Right lobe of liver (tissue), 6 donors: ENCODE measurements at regions not wholly inside any gene's neighbourhood (a gene's known extent, or its start where the extent isn't known, plus 50 kb on each side); places are given as distances from the start of the nearest gene placed in this dataset.
"Not testable (repeated sequence)": the region's sequence is repeated elsewhere in the genome, so short reads cannot be mapped to it uniquely, and the experiment has no call there.

Source experiments
- ATAC-seq, 4 donors: fragments of 200-7000 bp; cut with Tn5 transposase; one replicate each; pipeline ENCODE4 v1.9.1; 2020; ENCODE audit warnings: mild to moderate bottlenecking in 4 of 4, moderate library complexity in 4 of 4
- DNase-seq, 3 donors: peaks; one replicate each; pipeline ENCODE4 v3.0.0-alpha.2; 2020
- H3K27ac ChIP-seq, 3 donors: fragments of 200-600 bp; one replicate each; pipeline ENCODE4 v1.8.0; 2022
- H3K27me3 ChIP-seq, 2 donors: fragments of 200-600 bp; one replicate each; pipeline ENCODE4 v1.8.0; 2022
- H3K36me3 ChIP-seq, 4 donors: fragments of 200-600 bp; sonication (generic) in 1 of 4; one replicate each; pipeline versions ENCODE4 v1.5.1 to v1.8.0; 2017 to 2022; ENCODE audit warnings: control low read depth in 1 of 4
- H3K4me1 ChIP-seq, 4 donors: fragments of 200-600 bp; sonication (generic) in 1 of 4; one replicate each; pipeline versions ENCODE4 v1.5.1 to v1.8.0; 2017 to 2022; ENCODE audit warnings: control low read depth in 1 of 4
- H3K4me3 ChIP-seq, 3 donors: fragments of 200-600 bp; one replicate each; pipeline ENCODE4 v1.8.0; 2022
- H3K9me3 ChIP-seq, 4 donors: fragments of 200-600 bp; sonication (generic) in 1 of 4; one replicate each; pipeline versions ENCODE4 v1.5.1 to v1.8.0; 2017 to 2022; ENCODE audit warnings: control low read depth in 1 of 4
- CTCF ChIP-seq, 4 donors: fragments of 200-600 bp in 3 of 4; fragments of 450-650 bp in 1 of 4; IDR thresholded peaks; one replicate each; pipeline versions ENCODE4 v1.5.1 to v1.8.0; 2016 to 2022; ENCODE audit warnings: antibody characterized with exemption in 4 of 4, mild to moderate bottlenecking in 2 of 4
- POLR2A ChIP-seq: fragments of 450-650 bp; IDR thresholded peaks from one replicate; pipeline ENCODE4 v1.6.1; 2017; ENCODE audit warnings: antibody characterized with exemption, mild to moderate bottlenecking
- WGBS: methylation state at CpG from one replicate; pipeline ENCODE4 v1.1.6; 2018; ENCODE audit warnings: low coverage, low lambda C conversion rate; ENCODE audit not compliant: insufficient coverage; ENCODE audit errors: missing lambda C conversion rate; 5-methylcytosine and 5-hydroxymethylcytosine counted together
- intact Hi-C, 2 donors: fragments of 100-400 bp; cut with DNase I; formaldehyde crosslinking; loops; one replicate each; pipeline versions ENCODE4 v1.11.2 to v1.14.1; 2022
- donor health status: DM: no; HTN: yes; CAD: no.
- donor health status: DM: no; HTN: no; CAD: no.
- donor health status: DM: no; HTN: no; CAD: no.
- donor health status: DM: no; HTN: yes; CAD: no.
- donor health status: DM: no; HTN: yes; CAD: no.

- Histone ChIP-seq H3K9me3 (no peaks in the 10 kb centered on the region), H3K27ac (no peak overlapping the region), H3K4me3 (no peak overlapping the region), H3K27me3 (no peaks in the 10 kb centered on the region), H3K36me3 (no peaks in the 10 kb centered on the region), H3K4me1 (no peaks in the 10 kb centered on the region)
- no peak for DNase-seq
- WGBS, result 69% methylated on average over 7 of the region's 7 CpGs
- TF ChIP-seq POLR2A (no peak), CTCF (IDR thresholded peaks at IDR 0.05) (no peak)
- no peak for ATAC-seq
- intact Hi-C loops, result no loop called here
Measured at GRCh38 chrX:13377550-13377934, 57.7 kb upstream of the ATXN3L start.

GRCh38 chrX:13376857-13377549, 57.1 kb upstream of the ATXN3L start:
- TF ChIP-seq CTCF (IDR thresholded peaks at IDR 0.05) (no peak), POLR2A (no peak)
- intact Hi-C loops, result no loop called here
- Histone ChIP-seq H3K9me3 (no peaks in the 10 kb centered on the region), H3K27me3 (no peaks in the 10 kb centered on the region), H3K4me1 (no peaks in the 10 kb centered on the region), H3K36me3 (no peaks in the 10 kb centered on the region), H3K27ac (no peak overlapping the region), H3K4me3 (no peak overlapping the region)
- WGBS, result 55% methylated on average over 9 of the region's 9 CpGs
- ATAC-seq (peak in 3 of 4 donors; percentile 68 to 89 (median 76)), DNase-seq (no peak)

- DNase-seq, H3K4me3 ChIP-seq, H3K9me3 ChIP-seq, H3K36me3 ChIP-seq, H3K27ac ChIP-seq, ATAC-seq, H3K27me3 ChIP-seq, H3K4me1 ChIP-seq, intact Hi-C loops: not testable (repeated sequence)
- 75% methylated on average over 7 of the region's 8 CpGs for WGBS
Measured at GRCh38 chrX:13375596-13375995, 55.7 kb upstream of the ATXN3L start.

- Histone ChIP-seq H3K4me1 (no peaks in the 10 kb centered on the region), H3K9me3 (no peaks in the 10 kb centered on the region), H3K27me3 (no peaks in the 10 kb centered on the region), H3K27ac (no peak overlapping the region), H3K4me3 (no peak overlapping the region), H3K36me3 (no peaks in the 10 kb centered on the region)
- WGBS, result 36% methylated on average over 2 of the region's 2 CpGs
- intact Hi-C loops, result no loop called here
- DNase-seq (no peak), ATAC-seq (no peak)
- TF ChIP-seq CTCF (IDR thresholded peaks at IDR 0.05) (no peak), POLR2A (no peak)
Measured at GRCh38 chrX:13374364-13374763, 54.5 kb upstream of the ATXN3L start.

- no peaks in the 10 kb centered on the region for H3K4me1 ChIP-seq
- no peaks in the 10 kb centered on the region for H3K9me3 ChIP-seq
- no peak overlapping the region for H3K4me3 ChIP-seq
- no peaks in the 10 kb centered on the region for H3K27me3 ChIP-seq
- no peak for DNase-seq
- no peak for ATAC-seq
- H3K27ac ChIP-seq, result no peak overlapping the region
- intact Hi-C loops, result no loop called here
- TF ChIP-seq CTCF (IDR thresholded peaks at IDR 0.05), result no peak
- no peaks in the 10 kb centered on the region for H3K36me3 ChIP-seq
- 66% methylated on average over 7 of the region's 7 CpGs for WGBS
Measured at GRCh38 chrX:13373431-13374187, 53.8 kb upstream of the ATXN3L start.
